Glutamatergic neuron (in vitro differentiated cells): ENCODE measurements at regions not wholly inside any gene's neighbourhood (a gene's known extent, or its start where the extent isn't known, plus 50 kb on each side); places are given as distances from the start of the nearest gene placed in this dataset.

Experiments used
- DNase-seq: peaks from one replicate; pipeline ENCODE4 v3.0.0; 2022
- H3K27ac Mint-ChIP-seq: one replicate; pipeline ENCODE4 v1.8.0; 2020; ENCODE audit warnings: mild to moderate bottlenecking, mixed read lengths, inconsistent platforms; ENCODE audit not compliant: unreplicated experiment
- H3K27me3 Mint-ChIP-seq: one replicate; pipeline ENCODE4 v1.8.0; 2020; ENCODE audit warnings: mild to moderate bottlenecking, moderate library complexity, mixed read lengths, inconsistent platforms; ENCODE audit not compliant: unreplicated experiment
- H3K36me3 Mint-ChIP-seq: one replicate; pipeline ENCODE4 v1.8.0; 2020; ENCODE audit warnings: mild to moderate bottlenecking, mixed read lengths, inconsistent platforms; ENCODE audit not compliant: unreplicated experiment
- H3K4me1 Mint-ChIP-seq: one replicate; pipeline ENCODE4 v1.8.0; 2020; ENCODE audit warnings: mild to moderate bottlenecking, low read depth, mixed read lengths, inconsistent platforms; ENCODE audit not compliant: unreplicated experiment
- H3K4me3 Mint-ChIP-seq: one replicate; pipeline ENCODE4 v1.8.0; 2020; ENCODE audit warnings: mild to moderate bottlenecking, mixed read lengths, inconsistent platforms; ENCODE audit not compliant: unreplicated experiment
- H3K9me3 Mint-ChIP-seq: one replicate; pipeline ENCODE4 v1.8.0; 2020; ENCODE audit warnings: mild to moderate bottlenecking, moderate library complexity, mixed read lengths, inconsistent platforms; ENCODE audit not compliant: unreplicated experiment
- TF ChIP-seq, protein P1 (sequence below): fragments of 200-600 bp; sonication (generic); IDR thresholded peaks from one replicate; pipeline ENCODE4 v1.5.0; 2021; ENCODE audit not compliant: partially characterized antibody, unreplicated experiment

DNA sequence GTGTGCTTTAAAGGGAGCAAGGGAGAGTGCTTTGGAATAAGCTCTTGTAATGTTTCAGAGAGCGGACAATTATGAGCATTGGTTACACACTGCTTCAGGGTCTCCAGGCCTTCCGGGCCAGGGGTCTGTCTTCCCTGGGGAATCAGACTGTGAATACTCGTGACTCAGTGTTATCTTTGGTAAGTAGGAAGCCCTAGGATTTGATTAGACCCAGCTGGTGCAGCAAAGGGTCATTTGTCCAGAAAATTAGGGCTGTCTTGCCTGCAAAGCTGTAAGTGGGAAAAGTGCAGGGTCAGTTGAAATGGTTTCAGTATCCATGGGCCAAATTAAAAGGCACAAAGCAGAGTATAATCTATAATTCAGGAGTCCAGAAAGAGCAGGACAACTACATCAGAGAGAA, 475.6 kb downstream of the MED13L start:
- Mint-ChIP-seq H3K27me3 (peaks cover 3% of the 10 kb centered on the region), H3K4me3 (no peak overlapping the region)

DNA sequence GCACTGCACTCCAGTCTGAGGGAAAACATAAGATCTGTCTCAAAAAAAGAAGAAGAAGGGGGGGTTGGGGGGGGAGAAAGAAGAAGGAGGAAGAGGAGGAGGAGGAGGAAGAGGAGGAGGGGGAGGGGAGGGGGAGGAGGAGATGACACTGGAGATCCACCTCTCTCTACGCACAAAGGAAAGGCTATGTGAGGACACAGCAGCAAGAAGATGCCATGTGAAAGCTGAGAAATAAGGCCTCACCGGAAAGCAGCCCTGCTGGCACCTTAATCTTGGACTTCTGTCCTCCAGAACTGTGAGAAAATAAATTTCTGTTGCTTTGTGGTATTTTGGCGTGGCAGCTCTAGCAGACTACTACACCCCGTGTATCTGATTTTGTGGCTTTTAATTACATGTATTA, 477.9 kb downstream of the MED13L start:
- TF ChIP-seq, protein P1, sequence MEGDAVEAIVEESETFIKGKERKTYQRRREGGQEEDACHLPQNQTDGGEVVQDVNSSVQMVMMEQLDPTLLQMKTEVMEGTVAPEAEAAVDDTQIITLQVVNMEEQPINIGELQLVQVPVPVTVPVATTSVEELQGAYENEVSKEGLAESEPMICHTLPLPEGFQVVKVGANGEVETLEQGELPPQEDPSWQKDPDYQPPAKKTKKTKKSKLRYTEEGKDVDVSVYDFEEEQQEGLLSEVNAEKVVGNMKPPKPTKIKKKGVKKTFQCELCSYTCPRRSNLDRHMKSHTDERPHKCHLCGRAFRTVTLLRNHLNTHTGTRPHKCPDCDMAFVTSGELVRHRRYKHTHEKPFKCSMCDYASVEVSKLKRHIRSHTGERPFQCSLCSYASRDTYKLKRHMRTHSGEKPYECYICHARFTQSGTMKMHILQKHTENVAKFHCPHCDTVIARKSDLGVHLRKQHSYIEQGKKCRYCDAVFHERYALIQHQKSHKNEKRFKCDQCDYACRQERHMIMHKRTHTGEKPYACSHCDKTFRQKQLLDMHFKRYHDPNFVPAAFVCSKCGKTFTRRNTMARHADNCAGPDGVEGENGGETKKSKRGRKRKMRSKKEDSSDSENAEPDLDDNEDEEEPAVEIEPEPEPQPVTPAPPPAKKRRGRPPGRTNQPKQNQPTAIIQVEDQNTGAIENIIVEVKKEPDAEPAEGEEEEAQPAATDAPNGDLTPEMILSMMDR = no peak
- no peak overlapping the region for H3K4me3 Mint-ChIP-seq
- no peaks in the 10 kb centered on the region for H3K9me3 Mint-ChIP-seq
- peaks cover 4% of the 10 kb centered on the region for H3K36me3 Mint-ChIP-seq
- H3K27ac Mint-ChIP-seq = no peak overlapping the region
- no peak for DNase-seq
- no peaks in the 10 kb centered on the region for H3K4me1 Mint-ChIP-seq
- H3K27me3 Mint-ChIP-seq = peaks cover 3% of the 10 kb centered on the region

More for the DNA sequence above, 475.6 kb downstream of the MED13L start:
- H3K36me3 Mint-ChIP-seq = no peaks in the 10 kb centered on the region
- TF ChIP-seq, protein P1 = no peak
- H3K4me1 Mint-ChIP-seq = no peaks in the 10 kb centered on the region
- H3K9me3 Mint-ChIP-seq = no peaks in the 10 kb centered on the region
- no peak for DNase-seq
- no peak overlapping the region for H3K27ac Mint-ChIP-seq

DNA sequence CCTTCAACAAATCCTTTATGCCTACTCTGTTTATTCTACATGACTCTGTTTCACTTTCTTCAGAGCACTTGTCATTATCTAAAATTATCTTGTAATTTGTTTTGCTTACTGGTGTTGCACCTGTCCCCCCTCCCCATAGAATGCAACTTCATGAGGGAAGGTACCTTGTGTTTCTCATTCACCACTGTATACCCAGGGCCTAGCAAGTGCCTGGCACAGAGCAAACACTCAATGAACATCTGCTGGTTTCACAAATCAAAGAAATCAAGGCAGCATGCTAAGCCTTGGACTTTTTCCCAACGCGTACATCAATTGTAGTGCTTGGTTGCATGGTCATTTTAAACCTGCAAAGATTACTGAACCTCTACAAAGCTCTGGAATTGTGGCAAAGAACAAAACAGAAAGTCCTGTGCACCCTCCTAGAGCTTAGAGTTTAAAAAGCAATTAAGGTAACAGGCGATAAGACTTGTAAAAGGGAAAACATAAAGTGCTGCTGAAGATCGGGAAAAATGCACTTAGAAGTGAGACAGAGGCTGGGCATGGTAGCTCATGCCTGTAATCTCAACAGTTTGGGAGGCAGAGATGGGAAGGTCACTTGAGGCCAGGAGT, 479.1 kb downstream of the MED13L start:
- H3K36me3 Mint-ChIP-seq = peaks cover 4% of the 10 kb centered on the region
- DNase-seq = no peak
- TF ChIP-seq, protein P1 = no peak
- peaks cover 2% of the 10 kb centered on the region for H3K9me3 Mint-ChIP-seq
- H3K27me3 Mint-ChIP-seq = peaks cover 5% of the 10 kb centered on the region
- no peaks in the 10 kb centered on the region for H3K4me1 Mint-ChIP-seq
- H3K4me3 Mint-ChIP-seq = no peak overlapping the region
- no peak overlapping the region for H3K27ac Mint-ChIP-seq

DNA sequence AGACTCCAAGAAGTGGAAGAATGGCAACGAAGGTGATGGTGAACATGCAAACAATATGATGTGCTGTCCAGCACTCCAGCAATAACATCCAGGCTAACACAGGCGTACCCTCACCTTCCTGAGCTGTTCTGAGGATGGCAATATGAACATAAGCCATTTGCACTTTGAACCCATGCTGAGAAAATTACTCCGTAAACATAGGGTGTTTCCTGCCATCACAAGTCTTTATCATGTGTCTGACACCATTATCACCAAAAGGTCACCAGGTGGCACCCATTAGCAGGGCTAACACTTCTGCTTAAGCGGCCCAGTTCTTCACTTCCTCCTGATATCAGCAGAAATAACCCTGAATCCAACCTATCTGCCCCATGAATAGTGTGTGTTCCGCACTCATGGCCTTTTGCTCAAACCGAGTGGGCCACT, 482.8 kb downstream of the MED13L start:
- H3K36me3 Mint-ChIP-seq = peaks cover 4% of the 10 kb centered on the region
- TF ChIP-seq, protein P1 = no peak
- no peak overlapping the region for H3K4me3 Mint-ChIP-seq
- no peaks in the 10 kb centered on the region for H3K4me1 Mint-ChIP-seq
- peaks cover 3% of the 10 kb centered on the region for H3K27me3 Mint-ChIP-seq
- DNase-seq = no peak
- peaks cover 2% of the 10 kb centered on the region for H3K9me3 Mint-ChIP-seq
- H3K27ac Mint-ChIP-seq = no peak overlapping the region

DNA sequence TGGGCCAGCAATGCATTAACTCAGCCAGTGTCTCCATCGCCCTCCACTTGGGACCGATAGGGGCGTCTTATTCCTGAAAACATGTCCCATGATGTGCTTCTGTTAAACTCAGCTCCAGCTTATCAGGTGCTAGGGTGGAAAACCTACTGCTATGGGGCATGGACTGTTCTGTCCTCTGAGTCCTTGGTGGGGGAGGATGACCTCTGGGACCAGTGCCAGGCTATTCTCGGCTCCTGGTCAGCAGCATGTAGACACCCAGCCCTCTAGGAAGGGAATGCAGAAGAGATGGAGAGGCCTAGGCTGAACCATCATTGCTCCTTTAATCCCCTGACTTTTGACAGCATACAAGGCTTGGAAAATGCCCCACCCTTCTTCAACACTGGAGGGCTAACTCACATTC, 486.2 kb downstream of the MED13L start:
- TF ChIP-seq, protein P1 = no peak

More for the DNA sequence above, 486.2 kb downstream of the MED13L start:
- H3K36me3 Mint-ChIP-seq = peaks cover 4% of the 10 kb centered on the region
- H3K4me3 Mint-ChIP-seq = no peak overlapping the region
- H3K9me3 Mint-ChIP-seq = peaks cover 2% of the 10 kb centered on the region
- peaks cover 3% of the 10 kb centered on the region for H3K27me3 Mint-ChIP-seq
- H3K4me1 Mint-ChIP-seq = no peaks in the 10 kb centered on the region
- no peak overlapping the region for H3K27ac Mint-ChIP-seq
- no peak for DNase-seq
